ENCODE measurements at regions not wholly inside any gene's neighbourhood (a gene's known extent, or its start where the extent isn't known, plus 50 kb on each side); places are given as distances from the start of the nearest gene placed in this dataset.

DNA sequence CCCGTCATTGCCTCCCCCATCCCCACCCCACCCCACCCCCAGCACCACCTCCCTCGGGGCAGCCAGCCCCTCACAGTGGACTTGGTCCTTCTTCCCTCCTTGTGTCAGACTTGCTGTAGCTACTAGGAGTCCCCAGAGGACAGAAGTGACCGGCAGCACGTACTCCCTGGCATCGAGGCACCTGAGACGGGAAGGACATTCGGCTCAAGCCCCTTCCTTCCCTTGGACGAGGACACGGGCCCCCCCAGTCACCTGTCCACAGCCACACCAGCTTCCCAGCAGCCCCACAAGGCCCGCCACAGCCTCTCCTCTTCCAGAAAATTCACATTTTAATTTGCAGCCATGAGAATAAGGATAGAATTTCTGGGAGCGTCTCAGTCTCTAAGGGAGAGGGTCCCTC lies 267.8 kb upstream of the SHH start:
- H3K36me3 ChIP-seq, result no peaks in the 10 kb centered on the region
- DNase-seq (no peak), ATAC-seq (ENCODE audit: low FRiP score in 2 of 2) (no peak)
- no peak overlapping the region for H3K27ac ChIP-seq
- no peak for TF ChIP-seq POLR2AphosphoS5 (IDR thresholded peaks at IDR 0.05)
- TF ChIP-seq, protein P1, sequence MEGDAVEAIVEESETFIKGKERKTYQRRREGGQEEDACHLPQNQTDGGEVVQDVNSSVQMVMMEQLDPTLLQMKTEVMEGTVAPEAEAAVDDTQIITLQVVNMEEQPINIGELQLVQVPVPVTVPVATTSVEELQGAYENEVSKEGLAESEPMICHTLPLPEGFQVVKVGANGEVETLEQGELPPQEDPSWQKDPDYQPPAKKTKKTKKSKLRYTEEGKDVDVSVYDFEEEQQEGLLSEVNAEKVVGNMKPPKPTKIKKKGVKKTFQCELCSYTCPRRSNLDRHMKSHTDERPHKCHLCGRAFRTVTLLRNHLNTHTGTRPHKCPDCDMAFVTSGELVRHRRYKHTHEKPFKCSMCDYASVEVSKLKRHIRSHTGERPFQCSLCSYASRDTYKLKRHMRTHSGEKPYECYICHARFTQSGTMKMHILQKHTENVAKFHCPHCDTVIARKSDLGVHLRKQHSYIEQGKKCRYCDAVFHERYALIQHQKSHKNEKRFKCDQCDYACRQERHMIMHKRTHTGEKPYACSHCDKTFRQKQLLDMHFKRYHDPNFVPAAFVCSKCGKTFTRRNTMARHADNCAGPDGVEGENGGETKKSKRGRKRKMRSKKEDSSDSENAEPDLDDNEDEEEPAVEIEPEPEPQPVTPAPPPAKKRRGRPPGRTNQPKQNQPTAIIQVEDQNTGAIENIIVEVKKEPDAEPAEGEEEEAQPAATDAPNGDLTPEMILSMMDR (IDR thresholded peaks at IDR 0.05), result no peak
- TF ChIP-seq EP300 (IDR thresholded peaks at IDR 0.05), result no peak
- no peak for TF ChIP-seq POLR2A (IDR thresholded peaks at IDR 0.05)
- H3K9me3 ChIP-seq, result no peaks in the 10 kb centered on the region
- H3K4me1 ChIP-seq, result no peaks in the 10 kb centered on the region
- no peak overlapping the region for H3K4me3 ChIP-seq
- WGBS, 2 donors, result 85 to 100% methylated on average over 6 to 9 of the region's 11 CpGs
- H3K27me3 ChIP-seq, result no peaks in the 10 kb centered on the region

DNA sequence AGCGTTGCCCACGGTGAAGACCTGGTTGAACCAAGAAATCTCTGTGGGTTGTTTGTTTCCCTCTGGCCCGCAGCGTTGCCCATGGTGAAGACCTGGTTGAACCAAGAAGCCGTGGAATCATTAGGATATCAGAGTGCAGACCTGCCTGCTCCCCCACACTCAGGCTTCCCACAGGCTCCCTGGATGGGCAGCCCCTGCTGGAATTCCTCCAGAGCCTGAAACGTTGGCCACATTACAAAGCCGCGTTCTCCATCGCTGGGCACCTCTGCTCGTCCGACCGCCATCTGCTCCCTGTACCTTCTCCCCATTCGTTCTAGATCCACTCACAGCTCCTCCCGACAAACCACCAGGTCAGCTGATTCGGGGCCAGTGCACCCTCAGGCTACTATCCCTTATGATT lies 266.9 kb upstream of the SHH start:
- no peaks in the 10 kb centered on the region for H3K36me3 ChIP-seq
- no peaks in the 10 kb centered on the region for H3K9me3 ChIP-seq
- no peak overlapping the region for H3K27ac ChIP-seq
- no peaks in the 10 kb centered on the region for H3K27me3 ChIP-seq
- DNase-seq (no peak), ATAC-seq (ENCODE audit: low FRiP score in 2 of 2) (no peak)
- no peak overlapping the region for H3K4me3 ChIP-seq
- peaks cover 0 to 1% (median 0%) of the 10 kb centered on the region in 4 donors for H3K4me1 ChIP-seq
- TF ChIP-seq, protein P1 (IDR thresholded peaks at IDR 0.05), result no peak
- TF ChIP-seq POLR2A (IDR thresholded peaks at IDR 0.05), result no peak
- no peak for TF ChIP-seq POLR2AphosphoS5 (IDR thresholded peaks at IDR 0.05)
- no peak for TF ChIP-seq EP300 (IDR thresholded peaks at IDR 0.05)
- 89 to 90% methylated on average over 15 of the region's 15 CpGs for WGBS, 2 donors

DNA sequence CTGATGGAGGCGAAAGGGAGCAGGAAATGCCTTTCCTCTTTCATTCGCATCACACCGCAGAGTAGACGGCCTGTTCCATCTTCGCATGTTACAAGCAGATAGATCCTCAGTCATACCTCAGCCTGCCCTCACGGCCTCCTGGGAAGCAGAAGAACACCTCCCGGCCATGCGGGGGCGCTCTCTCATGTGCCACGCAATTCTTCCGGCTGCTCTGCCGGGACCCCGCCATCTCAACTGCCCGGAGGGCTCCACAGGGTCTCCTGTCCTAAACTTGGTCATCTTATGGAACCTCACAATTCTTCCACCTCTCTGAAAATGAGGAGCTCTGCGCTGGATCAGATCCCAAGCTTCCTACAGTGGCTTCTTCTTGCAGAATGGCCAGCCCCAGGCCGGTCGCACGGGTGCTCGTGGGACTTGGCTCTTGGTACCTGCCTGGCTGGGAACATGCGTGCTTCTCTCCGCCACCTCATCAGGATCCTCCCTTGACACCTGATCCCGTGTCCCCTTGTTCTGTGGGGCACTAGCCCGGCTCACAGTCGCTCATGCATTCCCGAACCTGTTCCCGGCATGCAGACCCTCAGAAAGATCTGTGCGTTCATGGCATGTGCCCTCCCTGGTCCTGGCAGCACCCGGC lies 262.8 kb upstream of the SHH start:
- DNase-seq (no peak), ATAC-seq (ENCODE audit: low FRiP score in 2 of 2) (no peak)
- 89% methylated on average over 28 of the region's 28 CpGs for WGBS, 2 donors
- Histone ChIP-seq H3K4me3 (no peak overlapping the region), H3K4me1 (peaks cover 0 to 4% (median 0%) of the 10 kb centered on the region in 4 donors), H3K9me3 (no peaks in the 10 kb centered on the region), H3K27ac (no peak overlapping the region), H3K36me3 (no peaks in the 10 kb centered on the region), H3K27me3 (no peaks in the 10 kb centered on the region)
- TF ChIP-seq POLR2A (IDR thresholded peaks at IDR 0.05) (no peak), POLR2AphosphoS5 (IDR thresholded peaks at IDR 0.05) (no peak), EP300 (IDR thresholded peaks at IDR 0.05) (no peak)
- TF ChIP-seq, protein P1 (IDR thresholded peaks at IDR 0.05), result no peak

DNA sequence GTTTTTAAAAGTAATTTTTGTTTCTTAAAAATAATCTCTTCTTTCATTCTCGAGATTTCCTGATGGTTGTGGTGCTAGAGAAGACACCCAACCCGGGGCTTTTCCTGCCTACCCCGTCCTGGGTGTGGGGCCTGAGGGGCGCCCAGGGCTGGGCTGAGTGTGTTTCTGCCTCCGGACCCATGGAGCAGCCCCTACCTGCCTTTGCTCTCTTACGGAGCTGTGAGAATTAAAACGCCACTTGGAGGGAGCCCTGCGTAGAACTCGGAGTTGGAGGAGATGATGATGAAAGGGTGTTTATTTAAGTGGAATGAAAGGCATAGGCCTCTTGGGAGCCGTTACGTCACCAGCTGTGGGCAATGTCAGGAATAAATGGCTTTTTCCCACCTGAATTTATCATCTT lies 261.8 kb upstream of the SHH start:
- Histone ChIP-seq H3K9me3 (no peaks in the 10 kb centered on the region), H3K4me3 (no peak overlapping the region), H3K27ac (no peak overlapping the region), H3K36me3 (no peaks in the 10 kb centered on the region), H3K27me3 (no peaks in the 10 kb centered on the region), H3K4me1 (peaks cover 0 to 4% (median 0%) of the 10 kb centered on the region in 4 donors)
- DNase-seq (no peak), ATAC-seq (ENCODE audit: low FRiP score in 2 of 2) (no peak)
- 46 to 69% methylated on average over 11 of the region's 11 CpGs for WGBS, 2 donors
- TF ChIP-seq, protein P1 (IDR thresholded peaks at IDR 0.05), result no peak
- TF ChIP-seq POLR2A (IDR thresholded peaks at IDR 0.05) (no peak), POLR2AphosphoS5 (IDR thresholded peaks at IDR 0.05) (no peak), EP300 (IDR thresholded peaks at IDR 0.05) (no peak)

Data from upper lobe of left lung (tissue), 6 donors.